Mesenchymal stem cell (in vitro differentiated cells and primary cell): ENCODE measurements at regions not wholly inside any gene's neighbourhood (a gene's known extent, or its start where the extent isn't known, plus 50 kb on each side); places are given as distances from the start of the nearest gene placed in this dataset.
"Not testable (repeated sequence)": the region's sequence is repeated elsewhere in the genome, so short reads cannot be mapped to it uniquely, and the experiment has no call there.

Source experiments
- DNase-seq: peaks from one replicate; pipeline ENCODE4 v3.0.0-alpha.2; 2013
- H2AFZ ChIP-seq: one replicate; pipeline ENCODE4 v1.6.1; 2013; ENCODE audit warnings: low read depth, mild to moderate bottlenecking, control low read depth, inconsistent platforms, low read length, moderate library complexity
- H2AK5ac ChIP-seq: 2 replicates; pipeline ENCODE4 v1.6.1; 2013; ENCODE audit warnings: low read length, moderate library complexity, mild to moderate bottlenecking, inconsistent platforms; ENCODE audit not compliant: severe bottlenecking
- H2BK120ac ChIP-seq: one replicate; pipeline ENCODE4 v1.6.1; 2013; ENCODE audit warnings: low read depth, mild to moderate bottlenecking, inconsistent platforms, low read length, moderate library complexity
- H2BK12ac ChIP-seq, 2 experiments: one replicate each; pipeline ENCODE4 v1.6.1; 2013; ENCODE audit warnings: inconsistent platforms in 2 of 2, low read length in 2 of 2, mild to moderate bottlenecking in 2 of 2, moderate library complexity in 2 of 2, control low read depth in 1 of 2
- H2BK15ac ChIP-seq: one replicate; pipeline ENCODE4 v1.6.1; 2013; ENCODE audit warnings: mild to moderate bottlenecking, low read depth, inconsistent platforms; ENCODE audit not compliant: poor library complexity, severe bottlenecking
- H2BK5ac ChIP-seq: 2 replicates; pipeline ENCODE4 v1.6.1; 2013; ENCODE audit warnings: low read depth, mild to moderate bottlenecking, low read length, control low read depth, inconsistent platforms; ENCODE audit not compliant: poor library complexity, severe bottlenecking
- H3K14ac ChIP-seq, 2 experiments: one replicate each; pipeline ENCODE4 v1.6.1; 2013; ENCODE audit warnings: inconsistent platforms in 2 of 2, low read length in 2 of 2, control low read depth in 1 of 2, mild to moderate bottlenecking in 1 of 2, moderate library complexity in 1 of 2
- H3K18ac ChIP-seq, 2 experiments: one replicate each; pipeline ENCODE4 v1.6.1; 2013; ENCODE audit warnings: inconsistent platforms in 2 of 2, low read length in 2 of 2, control low read depth in 1 of 2, low read depth in 1 of 2, mild to moderate bottlenecking in 1 of 2
- H3K23ac ChIP-seq, 2 experiments: one replicate each; pipeline ENCODE4 v1.6.1; 2013; ENCODE audit warnings: inconsistent platforms in 2 of 2, low read length in 2 of 2, mild to moderate bottlenecking in 2 of 2, moderate library complexity in 2 of 2, control low read depth in 1 of 2
- H3K27ac ChIP-seq: 2 replicates; pipeline ENCODE4 v1.5.1; 2013; ENCODE audit warnings: mild to moderate bottlenecking, moderate library complexity, low read length, control low read depth, inconsistent platforms; ENCODE audit not compliant: poor library complexity, severe bottlenecking
- H3K27me3 ChIP-seq, 2 experiments: 2 replicates each; pipeline versions ENCODE4 v1.6.1 to v1.7.0; 2013; ENCODE audit warnings: low read length in 2 of 2, mild to moderate bottlenecking in 2 of 2, moderate library complexity in 2 of 2, control low read depth in 1 of 2, inconsistent platforms in 1 of 2; ENCODE audit not compliant: control insufficient read depth in 1 of 2, insufficient read depth in 1 of 2
- H3K36me3 ChIP-seq, 2 experiments: 2 replicates each; pipeline versions ENCODE4 v1.6.1 to v1.7.0; 2013; ENCODE audit warnings: low read length in 2 of 2, control low read depth in 1 of 2, inconsistent platforms in 1 of 2, low read depth in 1 of 2, mild to moderate bottlenecking in 1 of 2; ENCODE audit not compliant: insufficient read depth in 2 of 2, control insufficient read depth in 1 of 2
- H3K4ac ChIP-seq, 2 experiments: one replicate each; pipeline ENCODE4 v1.6.1; 2013; ENCODE audit warnings: inconsistent platforms in 2 of 2, low read length in 2 of 2, mild to moderate bottlenecking in 2 of 2, moderate library complexity in 2 of 2, control low read depth in 1 of 2, low read depth in 1 of 2
- H3K4me1 ChIP-seq: 2 replicates; pipeline ENCODE4 v1.6.1; 2013; ENCODE audit warnings: low read depth, low read length, control low read depth; ENCODE audit not compliant: control insufficient read depth, insufficient read depth
- H3K4me2 ChIP-seq: 2 replicates; pipeline ENCODE4 v1.6.1; 2013; ENCODE audit warnings: low read length, mild to moderate bottlenecking, inconsistent platforms; ENCODE audit not compliant: poor library complexity, severe bottlenecking
- H3K4me3 ChIP-seq, 2 experiments: 2 replicates each; pipeline versions ENCODE4 v1.5.1 to v1.7.0; 2013; ENCODE audit warnings: low read length in 2 of 2, mild to moderate bottlenecking in 2 of 2, control low read depth in 1 of 2, low read depth in 1 of 2; ENCODE audit not compliant: insufficient read depth in 1 of 2
- H3K79me1 ChIP-seq: replicated peaks from 2 replicates; pipeline ENCODE4 v1.6.1; 2013; ENCODE audit warnings: mild to moderate bottlenecking, control low read depth, low read length, inconsistent platforms; ENCODE audit not compliant: poor library complexity, severe bottlenecking
- H3K9ac ChIP-seq: 2 replicates; pipeline ENCODE4 v1.7.0; 2013; ENCODE audit warnings: mild to moderate bottlenecking, low read length, moderate library complexity
- H3K9me3 ChIP-seq: 2 replicates; pipeline ENCODE4 v1.7.0; 2013; ENCODE audit warnings: mild to moderate bottlenecking, low read length; ENCODE audit not compliant: control insufficient read depth
- H4K8ac ChIP-seq: one replicate; pipeline ENCODE4 v1.6.1; 2013; ENCODE audit warnings: inconsistent platforms, mild to moderate bottlenecking, low read length, moderate library complexity
- H4K91ac ChIP-seq: one replicate; pipeline ENCODE4 v1.6.1; 2013; ENCODE audit warnings: mild to moderate bottlenecking, low read length, inconsistent platforms
- WGBS: methylation state at CpG from one replicate; pipeline ENCODE4 v1.1.7; 2013; ENCODE audit warnings: mixed read lengths; 5-methylcytosine and 5-hydroxymethylcytosine counted together

GRCh38 chrX:65451663-65452062, 82.9 kb downstream of the LAS1L start:
- Histone ChIP-seq H3K79me1 (no peaks in the 10 kb centered on the region), H2AK5ac (no peak overlapping the region), H2BK15ac (no peak overlapping the region), H3K4me2 (no peak overlapping the region), H3K18ac (no peak overlapping the region), H3K14ac (no peak overlapping the region), H3K27me3 (no peaks in the 10 kb centered on the region), H3K36me3 (no peaks in the 10 kb centered on the region), H3K27ac (no peak overlapping the region), H2AFZ (no peak overlapping the region), H3K9me3 (peaks cover 1% of the 10 kb centered on the region), H4K8ac (no peak overlapping the region), H3K4ac (no peak overlapping the region), H4K91ac (no peak overlapping the region), H2BK12ac (no peak overlapping the region), H3K4me1 (no peaks in the 10 kb centered on the region), H2BK120ac (no peak overlapping the region), H2BK5ac (no peak overlapping the region), H3K4me3 (no peak overlapping the region), H3K9ac (no peak overlapping the region), H3K23ac (no peak overlapping the region)
- 21% methylated on average over 1 of the region's 2 CpGs for WGBS
- peak; percentile 15 for DNase-seq

DNA sequence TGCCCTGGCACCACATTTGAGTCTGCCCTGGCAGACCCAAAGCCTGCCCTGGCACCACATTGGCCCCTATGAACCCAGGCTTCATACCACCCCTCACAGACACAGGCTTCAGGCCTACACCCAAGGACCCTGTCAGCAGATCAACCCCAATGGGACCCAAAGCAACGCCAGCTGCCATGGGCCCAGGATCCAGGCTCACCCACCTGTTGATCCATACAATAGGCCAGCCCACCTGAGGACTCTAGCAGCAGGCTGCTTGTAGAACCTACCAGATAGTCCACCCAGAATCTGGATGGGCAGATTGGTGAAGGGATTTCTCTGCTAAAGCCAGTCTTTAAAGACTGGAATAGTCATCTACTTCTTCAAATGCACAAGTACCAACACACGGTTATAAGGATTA, 114.4 kb downstream of the LAS1L start:
- no peak overlapping the region for H4K8ac ChIP-seq
- no peak for DNase-seq
- H3K14ac ChIP-seq = no peak overlapping the region
- no peaks in the 10 kb centered on the region for H3K36me3 ChIP-seq
- H2BK15ac ChIP-seq = no peak overlapping the region
- no peak overlapping the region for H3K9ac ChIP-seq
- no peak overlapping the region for H4K91ac ChIP-seq
- H3K23ac ChIP-seq = no peak overlapping the region
- no peak overlapping the region for H3K27ac ChIP-seq
- H3K4me1 ChIP-seq = no peaks in the 10 kb centered on the region
- H2BK120ac ChIP-seq = no peak overlapping the region
- no peak overlapping the region for H3K4ac ChIP-seq
- H3K4me3 ChIP-seq = no peak overlapping the region
- H2AK5ac ChIP-seq = no peak overlapping the region
- peaks cover 10% of the 10 kb centered on the region for H3K9me3 ChIP-seq
- H3K18ac ChIP-seq = no peak overlapping the region
- H3K27me3 ChIP-seq = no peaks in the 10 kb centered on the region
- no peak overlapping the region for H3K4me2 ChIP-seq
- no CpG with 5 or more reads among the region's 2 CpGs for WGBS
- no peaks in the 10 kb centered on the region for H3K79me1 ChIP-seq
- H2AFZ ChIP-seq = no peak overlapping the region
- H2BK5ac ChIP-seq = no peak overlapping the region
- no peak overlapping the region for H2BK12ac ChIP-seq

DNA sequence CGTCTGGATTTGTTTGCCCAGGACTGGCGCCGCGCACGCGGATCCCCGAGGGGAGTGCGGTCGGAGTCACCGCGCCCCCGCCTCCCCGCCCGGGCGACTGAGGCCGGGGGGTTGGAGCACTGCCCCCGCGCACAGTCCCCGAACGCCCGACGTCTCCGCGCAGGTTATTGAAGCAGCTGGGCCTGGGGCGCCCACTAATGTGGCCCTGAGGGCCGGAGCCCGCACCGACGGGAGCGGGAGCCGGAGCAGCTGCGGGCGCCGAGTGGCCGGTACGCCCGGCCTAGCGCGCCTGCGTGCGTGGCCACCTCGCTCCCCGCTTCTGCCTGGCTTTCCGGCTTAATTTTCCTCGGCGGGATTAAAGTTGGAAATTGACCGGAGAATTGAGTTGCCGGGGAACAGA, 126.9 kb downstream of the LAS1L start:
- not testable (repeated sequence) for H3K23ac ChIP-seq, H3K27ac ChIP-seq, H4K8ac ChIP-seq, H3K4ac ChIP-seq, H2BK15ac ChIP-seq, H2AK5ac ChIP-seq, H3K36me3 ChIP-seq, H2BK120ac ChIP-seq, H3K27me3 ChIP-seq, H3K4me1 ChIP-seq, H2BK12ac ChIP-seq, H2AFZ ChIP-seq, H3K4me2 ChIP-seq, H3K4me3 ChIP-seq, H2BK5ac ChIP-seq, H3K18ac ChIP-seq, H3K14ac ChIP-seq, H3K9ac ChIP-seq, H3K79me1 ChIP-seq, DNase-seq, H4K91ac ChIP-seq
- H3K9me3 ChIP-seq = peaks cover 13% of the 10 kb centered on the region
- WGBS = 47% methylated on average over 45 of the region's 48 CpGs

DNA sequence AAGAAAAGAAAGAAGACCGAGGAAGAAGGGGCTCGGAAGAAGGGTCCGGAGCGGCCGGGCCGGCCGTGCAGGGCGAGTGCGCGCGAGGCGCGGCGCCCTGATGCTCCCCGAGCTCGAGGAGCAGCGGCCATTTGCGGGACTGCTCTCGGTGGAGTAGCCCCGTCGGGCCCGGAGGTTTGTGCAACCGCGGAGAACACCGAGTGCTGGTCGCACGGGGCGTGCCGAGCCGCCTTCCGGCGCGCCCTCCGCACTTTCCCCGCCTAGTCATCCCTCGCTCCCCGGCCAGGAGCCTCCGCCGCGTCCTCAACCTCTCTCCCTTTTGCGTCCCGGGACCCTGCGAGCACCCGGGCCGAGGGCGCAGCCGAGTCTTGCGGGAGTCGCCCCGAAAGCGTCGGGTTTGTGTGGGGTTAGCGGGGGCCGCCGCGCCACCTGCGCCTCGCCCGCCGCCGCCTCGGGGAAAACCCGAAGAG, 127.4 kb downstream of the LAS1L start:
- Histone ChIP-seq H4K91ac (no peak overlapping the region), H3K4ac (no peak overlapping the region), H3K9me3 (peaks cover 13% of the 10 kb centered on the region), H3K18ac (no peak overlapping the region), H3K4me1 (no peaks in the 10 kb centered on the region), H2AK5ac (no peak overlapping the region), H3K27me3 (peaks cover 4 to 5% of the 10 kb centered on the region in 2 experiments), H2BK5ac (no peak overlapping the region), H3K4me2 (peak overlapping the region; percentile 29), H2BK15ac (no peak overlapping the region), H3K36me3 (no peaks in the 10 kb centered on the region), H2BK120ac (no peak overlapping the region), H3K14ac (no peak overlapping the region), H3K9ac (no peak overlapping the region), H3K23ac (no peak overlapping the region), H2BK12ac (no peak overlapping the region), H3K27ac (no peak overlapping the region), H2AFZ (no peak overlapping the region), H3K79me1 (no peaks in the 10 kb centered on the region), H3K4me3 (no peak overlapping the region), H4K8ac (no peak overlapping the region)
- no peak for DNase-seq
- 17% methylated on average over 15 of the region's 63 CpGs for WGBS
